Omental fat pad (tissue), 3 donors: ENCODE measurements at regions not wholly inside any gene's neighbourhood (a gene's known extent, or its start where the extent isn't known, plus 50 kb on each side); places are given as distances from the start of the nearest gene placed in this dataset.
"Not testable (repeated sequence)": the region's sequence is repeated elsewhere in the genome, so short reads cannot be mapped to it uniquely, and the experiment has no call there.

Experiments
- ATAC-seq: fragments of 150-250 bp; one replicate; pipeline ENCODE4 v1.9.1; 2016; ENCODE audit warnings: mild to moderate bottlenecking, moderate library complexity; ENCODE audit not compliant: low FRiP score
- DNase-seq: peaks from one replicate; pipeline ENCODE4 v3.0.0-alpha.2; 2019; ENCODE audit warnings: low spot score
- TF ChIP-seq, protein P1 (sequence below), 3 donors: fragments of 450-650 bp; IDR thresholded peaks; one replicate each; pipeline ENCODE4 v1.5.1; 2016 to 2017; ENCODE audit warnings: antibody characterized with exemption in 3 of 3, mild to moderate bottlenecking in 3 of 3, moderate library complexity in 2 of 3

DNA sequence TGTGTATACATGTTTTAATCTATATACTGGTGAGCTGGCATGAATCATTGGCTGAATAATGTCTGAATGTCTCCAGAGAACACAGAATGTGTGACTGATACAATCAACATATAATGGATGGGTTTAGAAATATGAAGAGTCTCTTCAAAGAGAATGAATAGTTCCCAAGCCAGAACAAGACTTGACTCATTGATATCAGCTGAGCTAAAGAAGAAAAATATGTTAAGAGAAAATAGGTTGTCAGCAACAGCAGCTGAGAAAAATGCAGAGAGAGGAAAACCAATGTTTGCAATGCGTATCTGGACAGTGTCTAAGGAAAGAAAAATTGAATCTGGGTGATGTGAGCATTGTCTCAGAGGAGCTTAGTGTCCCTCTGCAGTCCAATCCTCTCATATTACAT, 1281.8 kb upstream of the TENM4 start:
- DNase-seq (no peak), ATAC-seq (no peak)
- TF ChIP-seq, protein P1, sequence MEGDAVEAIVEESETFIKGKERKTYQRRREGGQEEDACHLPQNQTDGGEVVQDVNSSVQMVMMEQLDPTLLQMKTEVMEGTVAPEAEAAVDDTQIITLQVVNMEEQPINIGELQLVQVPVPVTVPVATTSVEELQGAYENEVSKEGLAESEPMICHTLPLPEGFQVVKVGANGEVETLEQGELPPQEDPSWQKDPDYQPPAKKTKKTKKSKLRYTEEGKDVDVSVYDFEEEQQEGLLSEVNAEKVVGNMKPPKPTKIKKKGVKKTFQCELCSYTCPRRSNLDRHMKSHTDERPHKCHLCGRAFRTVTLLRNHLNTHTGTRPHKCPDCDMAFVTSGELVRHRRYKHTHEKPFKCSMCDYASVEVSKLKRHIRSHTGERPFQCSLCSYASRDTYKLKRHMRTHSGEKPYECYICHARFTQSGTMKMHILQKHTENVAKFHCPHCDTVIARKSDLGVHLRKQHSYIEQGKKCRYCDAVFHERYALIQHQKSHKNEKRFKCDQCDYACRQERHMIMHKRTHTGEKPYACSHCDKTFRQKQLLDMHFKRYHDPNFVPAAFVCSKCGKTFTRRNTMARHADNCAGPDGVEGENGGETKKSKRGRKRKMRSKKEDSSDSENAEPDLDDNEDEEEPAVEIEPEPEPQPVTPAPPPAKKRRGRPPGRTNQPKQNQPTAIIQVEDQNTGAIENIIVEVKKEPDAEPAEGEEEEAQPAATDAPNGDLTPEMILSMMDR (IDR thresholded peaks at IDR 0.05), result no peak

DNA sequence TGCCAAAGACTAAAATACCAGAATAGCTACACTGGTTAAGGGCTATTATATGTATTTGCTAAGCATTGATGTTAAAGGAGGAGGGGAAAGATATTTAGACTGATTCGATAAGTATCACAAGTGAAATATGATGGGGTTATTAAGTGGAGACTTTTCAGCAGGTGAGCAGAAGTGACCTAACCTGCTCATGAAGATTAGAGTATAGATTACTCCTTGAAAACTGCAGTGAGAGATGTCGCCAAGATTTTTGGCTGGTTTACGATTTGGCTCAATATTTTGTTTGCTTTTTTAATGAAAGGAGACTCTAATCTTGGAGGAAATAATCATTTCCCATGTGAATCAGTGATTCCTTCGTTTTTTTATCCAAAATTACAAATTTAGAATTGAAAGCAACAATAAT, 1279.5 kb upstream of the TENM4 start:
- no peak for ATAC-seq
- TF ChIP-seq, protein P1 (IDR thresholded peaks at IDR 0.05), result no peak
- no peak for DNase-seq

DNA sequence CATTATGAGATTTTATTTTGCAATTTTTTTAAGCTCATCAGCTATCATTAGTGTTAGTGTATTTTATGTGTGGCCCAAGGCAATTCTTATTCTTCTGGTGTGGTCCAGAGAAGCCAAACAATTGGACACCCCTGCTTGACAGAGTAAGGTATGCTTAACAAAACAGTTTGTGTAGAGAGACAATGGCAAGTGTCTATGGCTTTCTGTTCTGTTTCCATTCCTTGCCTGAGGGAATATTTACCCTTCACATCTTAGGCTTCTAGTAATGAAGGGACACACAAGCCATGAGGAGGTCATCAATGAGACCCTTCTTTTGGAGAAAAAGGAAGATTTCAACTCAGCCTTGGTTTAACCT, 1278.4 kb upstream of the TENM4 start:
- no peak for ATAC-seq
- TF ChIP-seq, protein P1 (IDR thresholded peaks at IDR 0.05), result no peak

DNA sequence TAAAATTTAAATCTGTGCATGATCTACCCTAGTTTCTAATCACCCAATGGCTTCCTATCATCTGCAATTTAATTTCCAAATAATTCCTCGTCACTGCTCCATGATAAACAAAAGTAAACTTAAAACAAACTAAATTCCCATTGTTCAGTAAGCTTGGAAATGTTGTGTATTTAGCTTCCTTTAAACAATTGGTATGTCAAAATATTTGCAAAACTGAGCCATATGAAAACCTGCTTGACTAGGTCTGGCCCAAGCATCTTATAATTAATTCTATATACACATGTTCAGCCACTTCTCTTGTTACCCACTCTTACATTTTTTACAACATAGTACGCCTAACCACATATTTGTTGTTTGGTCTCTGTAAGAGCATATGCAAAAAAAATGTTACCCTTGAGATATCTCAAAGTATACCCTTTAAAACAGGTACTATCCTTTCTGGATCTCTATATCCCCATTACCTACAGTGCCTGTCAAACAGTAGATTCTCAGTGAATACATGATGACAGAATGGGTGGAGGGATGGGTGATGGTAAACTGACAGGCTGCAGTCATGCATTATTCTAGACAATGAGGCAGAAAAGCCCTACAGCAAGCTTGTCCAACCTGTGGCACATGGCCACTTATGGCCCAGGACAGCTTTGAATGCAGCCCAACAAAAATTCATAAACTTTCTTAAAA, 1277.9 kb upstream of the TENM4 start:
- TF ChIP-seq, protein P1 (IDR thresholded peaks at IDR 0.05), result no peak
- DNase-seq (no peak), ATAC-seq (no peak)

More for the DNA sequence above, 1278.4 kb upstream of the TENM4 start:
- DNase-seq, result no peak

DNA sequence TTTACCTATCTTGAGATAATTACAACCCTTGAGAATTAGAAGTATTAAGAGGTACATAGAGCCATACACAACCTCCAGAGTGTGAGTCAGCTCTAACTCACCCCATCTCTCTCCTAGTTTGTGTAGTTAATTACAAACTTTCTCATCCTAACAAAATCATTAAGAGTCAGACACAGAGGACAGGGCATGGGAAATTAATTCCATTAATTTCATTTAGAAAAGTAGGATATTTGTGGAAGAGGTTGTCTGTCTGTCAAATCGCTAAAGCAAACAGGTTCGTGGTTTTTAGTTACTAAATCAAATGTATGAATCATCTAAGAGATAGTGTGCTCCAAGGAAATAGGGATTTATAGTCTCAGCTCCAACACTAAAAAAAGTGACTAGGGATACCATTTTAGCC, 1261.4 kb upstream of the TENM4 start:
- DNase-seq, result no peak
- no peak for ATAC-seq
- TF ChIP-seq, protein P1 (IDR thresholded peaks at IDR 0.05), result no peak

DNA sequence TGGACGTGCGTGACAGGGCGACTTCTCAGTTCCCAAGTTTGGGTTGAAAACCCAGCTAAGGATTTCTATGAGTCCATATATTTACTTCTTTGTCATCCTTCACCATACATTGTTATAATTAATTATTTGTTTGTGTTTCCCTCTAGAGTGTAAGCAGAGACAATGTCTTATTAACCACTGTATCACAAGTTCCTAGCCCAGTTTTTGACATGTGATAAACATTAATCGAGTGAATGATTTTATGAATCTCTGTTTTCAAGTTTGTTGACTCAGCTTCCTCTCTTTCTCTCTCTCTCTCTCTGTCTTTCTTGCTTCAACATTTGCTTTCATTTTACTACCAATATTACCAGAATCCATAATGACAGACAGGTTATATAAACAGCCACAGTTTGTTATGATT, 1259.6 kb upstream of the TENM4 start:
- TF ChIP-seq, protein P1 (IDR thresholded peaks at IDR 0.05), result no peak
- ATAC-seq (no peak), DNase-seq (no peak)

DNA sequence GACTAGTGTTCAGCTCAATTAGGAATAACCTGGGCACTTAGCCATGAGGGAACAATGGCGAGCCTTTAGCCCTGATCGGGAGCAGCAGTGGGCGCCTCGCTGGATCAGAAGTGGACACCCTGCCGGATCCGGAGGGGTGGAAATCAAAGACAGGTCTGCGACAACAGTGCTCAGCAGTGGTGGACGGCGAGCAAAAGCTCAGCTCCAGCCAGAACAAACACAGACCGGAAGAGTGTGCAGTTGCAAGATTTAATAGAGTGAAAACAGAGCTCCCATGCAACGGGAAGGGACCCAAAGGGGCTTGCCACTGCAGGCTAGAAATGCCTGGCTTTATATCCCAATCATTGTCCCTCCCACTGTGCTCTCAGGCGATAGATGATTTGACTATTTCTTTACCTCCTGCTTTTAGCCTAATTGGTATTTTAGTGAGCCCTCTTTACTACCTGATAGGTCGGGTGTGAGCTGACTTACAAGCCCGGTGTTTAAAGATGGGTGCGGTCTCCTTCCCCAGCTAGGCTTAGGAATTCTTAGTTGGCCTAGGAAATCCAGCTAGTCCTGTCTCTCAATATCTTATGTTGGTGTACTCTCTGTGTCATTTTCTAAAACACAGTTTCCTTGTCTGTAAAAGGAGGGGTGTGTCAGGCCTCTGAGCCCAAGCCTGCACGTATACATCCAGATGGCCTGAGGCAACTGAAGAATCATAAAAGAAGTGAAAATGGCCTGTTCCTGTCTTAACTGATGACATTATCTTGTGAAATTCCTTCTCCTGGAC, 1258.8 kb upstream of the TENM4 start:
- ATAC-seq, DNase-seq: not testable (repeated sequence)
